Ovary (tissue), 3 donors: ENCODE measurements at regions not wholly inside any gene's neighbourhood (a gene's known extent, or its start where the extent isn't known, plus 50 kb on each side); places are given as distances from the start of the nearest gene placed in this dataset.

Experiments used
- EP300 ChIP-seq: sonication (generic); formaldehyde crosslinking; IDR thresholded peaks from one replicate; pipeline ENCODE4 v1.6.1; 2017; ENCODE audit warnings: antibody characterized with exemption
- POLR2A ChIP-seq: fragments of 450-650 bp; IDR thresholded peaks from one replicate; pipeline ENCODE4 v1.6.1; 2017; ENCODE audit warnings: antibody characterized with exemption, mild to moderate bottlenecking, moderate library complexity
- TF ChIP-seq, protein P1 (sequence below), 3 donors: fragments of 450-650 bp in 2 of 3; fragments of 200-600 bp in 1 of 3; IDR thresholded peaks; one replicate each; pipeline versions ENCODE4 v1.5.1 to v1.8.0; 2016 to 2022; ENCODE audit warnings: antibody characterized with exemption in 3 of 3, mild to moderate bottlenecking in 1 of 3
- donor health status: DM: no; HTN: no; CAD: no.

GRCh38 chr10:59456199-59456598 lies 93.8 kb upstream of the FAM13C start:
- TF ChIP-seq POLR2A (no peak), EP300 (no peak)
- TF ChIP-seq, protein P1, sequence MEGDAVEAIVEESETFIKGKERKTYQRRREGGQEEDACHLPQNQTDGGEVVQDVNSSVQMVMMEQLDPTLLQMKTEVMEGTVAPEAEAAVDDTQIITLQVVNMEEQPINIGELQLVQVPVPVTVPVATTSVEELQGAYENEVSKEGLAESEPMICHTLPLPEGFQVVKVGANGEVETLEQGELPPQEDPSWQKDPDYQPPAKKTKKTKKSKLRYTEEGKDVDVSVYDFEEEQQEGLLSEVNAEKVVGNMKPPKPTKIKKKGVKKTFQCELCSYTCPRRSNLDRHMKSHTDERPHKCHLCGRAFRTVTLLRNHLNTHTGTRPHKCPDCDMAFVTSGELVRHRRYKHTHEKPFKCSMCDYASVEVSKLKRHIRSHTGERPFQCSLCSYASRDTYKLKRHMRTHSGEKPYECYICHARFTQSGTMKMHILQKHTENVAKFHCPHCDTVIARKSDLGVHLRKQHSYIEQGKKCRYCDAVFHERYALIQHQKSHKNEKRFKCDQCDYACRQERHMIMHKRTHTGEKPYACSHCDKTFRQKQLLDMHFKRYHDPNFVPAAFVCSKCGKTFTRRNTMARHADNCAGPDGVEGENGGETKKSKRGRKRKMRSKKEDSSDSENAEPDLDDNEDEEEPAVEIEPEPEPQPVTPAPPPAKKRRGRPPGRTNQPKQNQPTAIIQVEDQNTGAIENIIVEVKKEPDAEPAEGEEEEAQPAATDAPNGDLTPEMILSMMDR (IDR thresholded peaks at IDR 0.05): no peak
